ENCODE measurements at regions not wholly inside any gene's neighbourhood (a gene's known extent, or its start where the extent isn't known, plus 50 kb on each side); places are given as distances from the start of the nearest gene placed in this dataset.

DNA sequence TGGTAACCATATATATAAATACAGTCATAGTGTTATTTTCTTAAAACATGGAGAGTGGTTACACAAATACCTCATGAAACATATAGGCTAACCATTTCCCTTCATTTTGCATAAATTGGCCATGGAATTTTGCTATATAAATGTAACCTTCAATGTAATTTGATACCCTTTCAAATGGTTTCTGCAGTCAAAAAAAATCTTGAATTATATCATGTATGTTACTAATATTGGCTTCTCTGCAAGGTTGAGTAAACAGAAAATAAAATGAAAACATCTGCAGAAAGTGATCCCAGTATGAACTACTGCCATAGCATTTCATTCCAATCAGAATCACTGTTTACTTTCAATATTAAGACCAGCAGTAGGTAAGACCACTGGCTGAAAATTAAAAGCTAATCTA is 1165.9 kb upstream of the TENM3 start:
- TF ChIP-seq EZH2 (IDR thresholded peaks at IDR 0.05; ENCODE audit: borderline replicate concordance, low read depth, low read length, severe bottlenecking) (no peak), CTCF (IDR thresholded peaks at IDR 0.05; ENCODE audit: borderline replicate concordance, extremely low read depth, low read length, poor library complexity, severe bottlenecking) (no peak)
